Stomach (tissue), 8 donors: ENCODE measurements at regions not wholly inside any gene's neighbourhood (a gene's known extent, or its start where the extent isn't known, plus 50 kb on each side); places are given as distances from the start of the nearest gene placed in this dataset.

ENCODE experiments used
- DNase-seq, 2 donors: peaks; one replicate each; pipeline versions ENCODE4 v3.0.0 to v3.0.0-alpha.2; 2013 to 2019
- H3K27ac ChIP-seq, 5 donors: fragments of 200-600 bp in 4 of 5; sonication (generic) in 4 of 5; one replicate each; pipeline ENCODE4 v1.5.1; 2013 to 2019; ENCODE audit warnings: mild to moderate bottlenecking in 1 of 5, moderate library complexity in 1 of 5
- H3K27me3 ChIP-seq, 3 donors: fragments of 200-600 bp; sonication (generic); one replicate each; pipeline ENCODE4 v1.5.1; 2017 to 2019; ENCODE audit warnings: mixed run types in 1 of 3
- H3K36me3 ChIP-seq, 4 donors: fragments of 200-600 bp; sonication (generic); 1 replicate in 3 of 4; 2 replicates in 1 of 4; pipeline ENCODE4 v1.5.1; 2016 to 2019
- H3K4me1 ChIP-seq, 4 donors: fragments of 200-600 bp; sonication (generic); one replicate each; pipeline ENCODE4 v1.5.1; 2016 to 2019
- H3K4me3 ChIP-seq, 4 donors: fragments of 200-600 bp; sonication (generic) in 3 of 4; one replicate each; pipeline ENCODE4 v1.5.1; 2016 to 2019; ENCODE audit warnings: mild to moderate bottlenecking in 1 of 4
- H3K9me3 ChIP-seq, 4 donors: fragments of 200-600 bp; sonication (generic); one replicate each; pipeline ENCODE4 v1.5.1; 2016 to 2019
- EP300 ChIP-seq: sonication (generic); formaldehyde crosslinking; IDR thresholded peaks from one replicate; pipeline ENCODE4 v1.6.1; 2017; ENCODE audit warnings: antibody characterized with exemption
- POLR2A ChIP-seq, 4 donors: fragments of 450-650 bp; IDR thresholded peaks; one replicate each; pipeline ENCODE4 v1.6.1; 2016; ENCODE audit warnings: antibody characterized with exemption in 4 of 4, control low read depth in 2 of 4, mild to moderate bottlenecking in 1 of 4, moderate library complexity in 1 of 4
- POLR2AphosphoS5 ChIP-seq, 3 donors: sonication (generic); formaldehyde crosslinking; IDR thresholded peaks; one replicate each; pipeline ENCODE4 v1.6.1; 2016; ENCODE audit warnings: antibody characterized with exemption in 3 of 3
- WGBS, 5 donors: extraction: QIAGEN DNeasy Blood & Tissue Kit in 3 of 5; methylation state at CpG; one replicate each; pipeline versions ENCODE4 v1.1.5 to v1.1.7; 2013 to 2018; 5-methylcytosine and 5-hydroxymethylcytosine counted together
- intact Hi-C: fragments of 100-400 bp; cut with DNase I; formaldehyde crosslinking; loops from one replicate; pipeline ENCODE4 v1.15.1; 2023; ENCODE audit warnings: low total_unique reads
- TF ChIP-seq, protein P1 (sequence below), 7 experiments: fragments of 450-650 bp in 4 of 7; fragments of 200-600 bp in 3 of 7; sonication (generic) in 3 of 7; IDR thresholded peaks; one replicate each; pipeline ENCODE4 v1.5.1; 2016 to 2019; ENCODE audit warnings: antibody characterized with exemption in 7 of 7, control low read depth in 2 of 7, mild to moderate bottlenecking in 1 of 7
- donor health status: healthy with polysubstance abuse.
- donor health status: Bipolar disorder and iron deficiency.
- donor health status: healthy.

DNA sequence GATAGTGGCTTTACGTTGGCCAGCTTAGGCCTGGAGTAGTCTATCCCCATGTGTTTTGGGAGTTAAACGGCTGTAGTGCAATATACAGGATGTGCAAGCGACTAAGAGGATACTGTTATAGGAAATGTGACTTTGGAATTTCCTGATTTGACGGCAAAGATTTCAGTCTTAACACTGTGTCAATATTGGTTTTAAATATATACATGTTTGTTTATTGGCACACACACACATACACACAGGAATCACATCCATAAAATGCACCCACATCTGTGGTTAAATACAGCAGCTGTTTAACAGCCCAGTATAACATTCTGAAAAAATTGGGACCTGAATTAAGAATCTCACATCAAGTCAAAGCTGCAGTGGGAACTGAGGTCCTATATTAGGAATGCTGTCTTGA, 347.1 kb downstream of the TXNL1 start:
- intact Hi-C loops: no loop called here
- no peak overlapping the region for H3K4me3 ChIP-seq
- H3K36me3 ChIP-seq: no peaks in the 10 kb centered on the region
- 42 to 54% (median 50%) methylated on average over 4 of the region's 4 CpGs for WGBS, 5 donors
- peak in 1 of 2 donors; percentile 15 for DNase-seq
- no peak for TF ChIP-seq POLR2AphosphoS5 (IDR thresholded peaks at IDR 0.05)
- no peak overlapping the region for H3K27ac ChIP-seq
- peaks cover 0 to 3% (median 0%) of the 10 kb centered on the region in 4 donors for H3K4me1 ChIP-seq
- H3K9me3 ChIP-seq: no peaks in the 10 kb centered on the region
- H3K27me3 ChIP-seq: no peaks in the 10 kb centered on the region

DNA sequence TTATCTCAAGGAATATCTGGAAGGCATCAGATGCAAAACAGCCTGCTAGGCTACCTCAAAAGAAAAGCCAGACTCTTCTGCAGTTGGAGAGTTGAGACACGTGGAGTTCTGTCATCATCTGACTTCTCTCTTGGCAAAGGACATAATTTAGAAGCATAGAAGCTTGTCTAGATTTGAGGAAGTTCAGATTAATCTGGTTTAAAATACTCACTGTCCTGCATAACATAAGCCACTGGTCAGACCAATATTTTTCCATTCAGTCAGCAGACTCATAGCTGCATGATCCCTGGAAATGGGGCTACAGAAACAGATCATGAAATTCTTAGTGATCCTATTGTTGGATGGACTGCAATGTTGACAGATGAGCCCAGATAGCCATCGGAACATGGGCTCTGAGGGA, 349.0 kb downstream of the TXNL1 start:
- H3K27ac ChIP-seq: no peak overlapping the region
- intact Hi-C loops: no loop called here
- H3K4me3 ChIP-seq: no peak overlapping the region
- H3K9me3 ChIP-seq: no peaks in the 10 kb centered on the region
- no peak for DNase-seq
- no peaks in the 10 kb centered on the region for H3K27me3 ChIP-seq
- WGBS, 5 donors: 54 to 86% (median 76%) methylated on average over 2 of the region's 2 CpGs
- TF ChIP-seq POLR2A (IDR thresholded peaks at IDR 0.05) (no peak), EP300 (no peak), POLR2AphosphoS5 (IDR thresholded peaks at IDR 0.05) (no peak)
- TF ChIP-seq, protein P1, sequence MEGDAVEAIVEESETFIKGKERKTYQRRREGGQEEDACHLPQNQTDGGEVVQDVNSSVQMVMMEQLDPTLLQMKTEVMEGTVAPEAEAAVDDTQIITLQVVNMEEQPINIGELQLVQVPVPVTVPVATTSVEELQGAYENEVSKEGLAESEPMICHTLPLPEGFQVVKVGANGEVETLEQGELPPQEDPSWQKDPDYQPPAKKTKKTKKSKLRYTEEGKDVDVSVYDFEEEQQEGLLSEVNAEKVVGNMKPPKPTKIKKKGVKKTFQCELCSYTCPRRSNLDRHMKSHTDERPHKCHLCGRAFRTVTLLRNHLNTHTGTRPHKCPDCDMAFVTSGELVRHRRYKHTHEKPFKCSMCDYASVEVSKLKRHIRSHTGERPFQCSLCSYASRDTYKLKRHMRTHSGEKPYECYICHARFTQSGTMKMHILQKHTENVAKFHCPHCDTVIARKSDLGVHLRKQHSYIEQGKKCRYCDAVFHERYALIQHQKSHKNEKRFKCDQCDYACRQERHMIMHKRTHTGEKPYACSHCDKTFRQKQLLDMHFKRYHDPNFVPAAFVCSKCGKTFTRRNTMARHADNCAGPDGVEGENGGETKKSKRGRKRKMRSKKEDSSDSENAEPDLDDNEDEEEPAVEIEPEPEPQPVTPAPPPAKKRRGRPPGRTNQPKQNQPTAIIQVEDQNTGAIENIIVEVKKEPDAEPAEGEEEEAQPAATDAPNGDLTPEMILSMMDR (IDR thresholded peaks at IDR 0.05): no peak
- H3K4me1 ChIP-seq: peaks cover 0 to 3% (median 0%) of the 10 kb centered on the region in 4 donors
- H3K36me3 ChIP-seq: no peaks in the 10 kb centered on the region

DNA sequence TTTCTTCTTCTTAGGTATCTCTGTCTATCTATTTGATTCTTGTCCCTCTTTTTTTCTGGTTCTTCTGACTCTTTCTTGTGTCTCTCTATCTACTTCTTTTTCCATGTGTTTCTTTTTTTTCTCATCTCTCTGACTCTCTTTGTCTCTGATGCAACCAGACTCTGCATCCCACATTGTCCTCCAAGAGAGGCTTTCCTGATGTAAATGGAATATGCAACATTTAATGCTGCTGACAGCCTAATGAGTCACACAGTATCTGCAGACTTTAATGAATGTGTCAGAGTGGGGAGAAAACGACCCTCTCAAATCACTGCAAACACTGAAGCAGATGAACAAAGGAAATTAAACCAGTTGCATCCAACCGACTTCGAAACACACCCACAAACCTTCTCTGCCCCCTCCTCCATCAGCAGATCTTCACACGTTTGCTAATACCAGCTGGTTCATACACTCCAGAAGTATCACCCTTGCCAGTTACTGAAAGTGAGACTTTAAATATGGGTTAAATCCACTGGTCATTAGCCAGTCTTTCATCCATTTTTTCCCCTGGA, 351.5 kb downstream of the TXNL1 start:
- no peak for DNase-seq
- no peaks in the 10 kb centered on the region for H3K9me3 ChIP-seq
- no peaks in the 10 kb centered on the region for H3K27me3 ChIP-seq
- intact Hi-C loops: no loop called here
- H3K27ac ChIP-seq: no peak overlapping the region
- TF ChIP-seq POLR2AphosphoS5 (IDR thresholded peaks at IDR 0.05): no peak
- TF ChIP-seq EP300: no peak
- no peaks in the 10 kb centered on the region for H3K36me3 ChIP-seq
- 62 to 75% (median 67%) methylated on average over 4 of the region's 4 CpGs for WGBS, 5 donors
- no peak overlapping the region for H3K4me3 ChIP-seq
- H3K4me1 ChIP-seq: peaks cover 0 to 3% (median 0%) of the 10 kb centered on the region in 4 donors

DNA sequence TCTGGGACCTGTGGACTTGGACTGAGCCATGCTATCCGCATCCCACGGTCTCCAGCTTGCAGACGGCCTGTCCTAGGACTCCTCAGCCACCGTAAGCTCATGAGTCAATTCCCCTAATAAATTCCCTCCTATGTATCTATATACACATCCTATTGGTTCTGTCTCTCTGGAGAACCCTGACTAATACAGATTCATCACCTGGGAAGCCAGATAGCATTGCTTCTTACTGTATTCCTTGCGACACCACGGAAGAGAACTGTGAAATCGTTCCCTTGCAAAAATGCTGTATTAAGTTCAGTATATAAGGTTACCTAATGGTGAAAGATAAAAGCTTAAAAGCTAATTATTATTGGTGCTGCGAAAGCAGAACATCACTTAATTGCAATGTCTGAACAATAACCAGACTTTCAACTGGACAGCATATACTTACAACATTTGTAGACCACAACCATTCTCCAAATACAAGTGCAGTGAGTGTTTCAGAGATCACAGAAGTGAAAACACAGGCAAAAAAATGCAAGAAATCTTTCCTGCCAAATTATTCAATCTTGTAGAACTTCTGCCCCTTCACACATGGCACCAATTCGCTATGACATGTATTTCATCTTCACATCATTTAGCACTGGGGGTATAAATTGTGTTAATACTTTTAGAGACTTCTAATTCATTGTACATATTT, 352.9 kb downstream of the TXNL1 start:
- no peaks in the 10 kb centered on the region for H3K27me3 ChIP-seq
- TF ChIP-seq POLR2A (IDR thresholded peaks at IDR 0.05) (no peak), EP300 (no peak), POLR2AphosphoS5 (IDR thresholded peaks at IDR 0.05) (no peak)
- TF ChIP-seq, protein P1 (IDR thresholded peaks at IDR 0.05): no peak
- no peak overlapping the region for H3K4me3 ChIP-seq
- intact Hi-C loops: no loop called here
- no peak for DNase-seq
- no peaks in the 10 kb centered on the region for H3K36me3 ChIP-seq
- 93 to 96% (median 95%) methylated on average over 9 of the region's 9 CpGs for WGBS, 5 donors
- peaks cover 0 to 3% (median 0%) of the 10 kb centered on the region in 4 donors for H3K4me1 ChIP-seq
- H3K9me3 ChIP-seq: no peaks in the 10 kb centered on the region
- H3K27ac ChIP-seq: no peak overlapping the region

DNA sequence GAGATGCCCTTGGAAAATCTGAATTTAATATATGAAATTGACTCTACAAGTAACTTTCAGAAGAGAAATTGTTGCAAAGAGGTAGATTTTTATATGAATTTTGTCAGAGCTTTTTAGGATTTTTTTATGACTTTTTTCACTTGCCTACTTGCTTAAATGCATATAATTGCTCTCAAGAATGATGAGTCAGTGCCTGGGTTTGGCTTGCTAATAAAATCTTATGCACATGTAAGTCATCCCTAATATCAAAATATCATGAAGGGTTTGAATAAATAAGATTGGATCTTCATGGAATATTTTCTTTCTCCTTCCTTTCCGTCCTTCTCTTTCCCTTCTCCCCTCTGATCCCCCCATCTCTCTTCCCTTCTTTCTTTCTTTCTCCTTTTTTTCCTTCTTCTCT, 354.1 kb downstream of the TXNL1 start:
- Histone ChIP-seq H3K27ac (no peak overlapping the region), H3K4me3 (no peak overlapping the region), H3K36me3 (no peaks in the 10 kb centered on the region), H3K27me3 (no peaks in the 10 kb centered on the region), H3K9me3 (no peaks in the 10 kb centered on the region), H3K4me1 (no peaks in the 10 kb centered on the region)
- 63 to 93% (median 81%) methylated on average over 1 of the region's 1 CpG for WGBS, 5 donors
- TF ChIP-seq, protein P1 (IDR thresholded peaks at IDR 0.05): no peak
- no peak for TF ChIP-seq EP300
- TF ChIP-seq POLR2A (IDR thresholded peaks at IDR 0.05): no peak
- no peak for TF ChIP-seq POLR2AphosphoS5 (IDR thresholded peaks at IDR 0.05)
- no peak for DNase-seq
- intact Hi-C loops: no loop called here
